ENCODE measurements at regions not wholly inside any gene's neighbourhood (a gene's known extent, or its start where the extent isn't known, plus 50 kb on each side); places are given as distances from the start of the nearest gene placed in this dataset.

DNA sequence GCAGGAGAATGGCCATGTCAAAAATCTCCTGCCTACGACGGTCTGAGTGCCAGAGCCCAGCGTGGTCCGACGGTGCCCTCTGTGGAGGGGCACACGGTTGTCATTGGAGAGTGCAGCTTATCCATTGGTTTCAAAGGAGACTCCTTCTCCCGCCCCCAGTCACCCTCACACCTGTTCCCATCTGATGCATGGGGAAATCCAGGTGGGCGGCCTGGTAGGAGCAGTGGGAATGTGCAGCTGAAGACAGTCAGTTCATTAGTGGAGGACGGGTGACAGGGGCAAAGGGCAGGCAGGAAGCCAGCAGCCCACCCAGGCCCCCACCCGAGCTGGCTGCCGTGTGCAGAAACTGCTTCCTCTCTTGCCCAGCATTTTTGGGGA, 162.3 kb downstream of the IRF8 start:
- TF ChIP-seq, protein P1, sequence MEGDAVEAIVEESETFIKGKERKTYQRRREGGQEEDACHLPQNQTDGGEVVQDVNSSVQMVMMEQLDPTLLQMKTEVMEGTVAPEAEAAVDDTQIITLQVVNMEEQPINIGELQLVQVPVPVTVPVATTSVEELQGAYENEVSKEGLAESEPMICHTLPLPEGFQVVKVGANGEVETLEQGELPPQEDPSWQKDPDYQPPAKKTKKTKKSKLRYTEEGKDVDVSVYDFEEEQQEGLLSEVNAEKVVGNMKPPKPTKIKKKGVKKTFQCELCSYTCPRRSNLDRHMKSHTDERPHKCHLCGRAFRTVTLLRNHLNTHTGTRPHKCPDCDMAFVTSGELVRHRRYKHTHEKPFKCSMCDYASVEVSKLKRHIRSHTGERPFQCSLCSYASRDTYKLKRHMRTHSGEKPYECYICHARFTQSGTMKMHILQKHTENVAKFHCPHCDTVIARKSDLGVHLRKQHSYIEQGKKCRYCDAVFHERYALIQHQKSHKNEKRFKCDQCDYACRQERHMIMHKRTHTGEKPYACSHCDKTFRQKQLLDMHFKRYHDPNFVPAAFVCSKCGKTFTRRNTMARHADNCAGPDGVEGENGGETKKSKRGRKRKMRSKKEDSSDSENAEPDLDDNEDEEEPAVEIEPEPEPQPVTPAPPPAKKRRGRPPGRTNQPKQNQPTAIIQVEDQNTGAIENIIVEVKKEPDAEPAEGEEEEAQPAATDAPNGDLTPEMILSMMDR (IDR thresholded peaks at IDR 0.05), result no peak
- TF ChIP-seq EZH2 (IDR thresholded peaks at IDR 0.05), result no peak
- TF ChIP-seq EZH2phosphoT487 (IDR thresholded peaks at IDR 0.05), result no peak

Data from neural progenitor cell (in vitro differentiated cells).